HG02938 (cell line): ENCODE measurements at regions not wholly inside any gene's neighbourhood (a gene's known extent, or its start where the extent isn't known, plus 50 kb on each side); places are given as distances from the start of the nearest gene placed in this dataset.

Source experiments
- ATAC-seq: cut with Tn5 transposase; IDR thresholded peaks from one replicate; pipeline ENCODE4 v1.9.1; 2021; ENCODE audit warnings: mild to moderate bottlenecking, moderate library complexity; ENCODE audit not compliant: unreplicated experiment

- no peak for ATAC-seq
Observed at GRCh38 chr10:108469940-108470339, 1305.4 kb upstream of the SORCS1 start.

GRCh38 chr10:108465871-108466641, 1301.5 kb upstream of the SORCS1 start:
- ATAC-seq = no peak

- no peak for ATAC-seq
Observed at GRCh38 chr10:108462005-108462404, 1297.5 kb upstream of the SORCS1 start.

- no peak for ATAC-seq
Observed at GRCh38 chr10:108454793-108455192, 1290.3 kb upstream of the SORCS1 start.

- ATAC-seq = no peak
Observed at GRCh38 chr10:108454224-108454623, 1289.7 kb upstream of the SORCS1 start.

GRCh38 chr10:108453166-108453565, 1288.7 kb upstream of the SORCS1 start:
- no peak for ATAC-seq

- ATAC-seq = no peak
Observed at GRCh38 chr10:108452533-108452932, 1288.0 kb upstream of the SORCS1 start.

- ATAC-seq = no peak
Observed at GRCh38 chr10:108450280-108450679, 1285.8 kb upstream of the SORCS1 start.

GRCh38 chr10:108445746-108446145, 1281.2 kb upstream of the SORCS1 start:
- ATAC-seq = no peak

GRCh38 chr10:108443636-108444035, 1279.1 kb upstream of the SORCS1 start:
- peak; percentile 57 for ATAC-seq

GRCh38 chr10:108439397-108439796, 1274.9 kb upstream of the SORCS1 start:
- ATAC-seq = no peak

GRCh38 chr10:108436096-108436495, 1271.6 kb upstream of the SORCS1 start:
- ATAC-seq = no peak

- no peak for ATAC-seq
Observed at GRCh38 chr10:108434559-108435252, 1270.2 kb upstream of the SORCS1 start.

- ATAC-seq = no peak
Observed at GRCh38 chr10:108427146-108427545, 1262.6 kb upstream of the SORCS1 start.

- no peak for ATAC-seq
Observed at GRCh38 chr10:108425283-108425964, 1260.9 kb upstream of the SORCS1 start.

GRCh38 chr10:108424656-108425055, 1260.2 kb upstream of the SORCS1 start:
- no peak for ATAC-seq

GRCh38 chr10:108422286-108422685, 1257.8 kb upstream of the SORCS1 start:
- no peak for ATAC-seq

GRCh38 chr10:108421266-108421665, 1256.8 kb upstream of the SORCS1 start:
- no peak for ATAC-seq

GRCh38 chr10:108413954-108414353, 1249.4 kb upstream of the SORCS1 start:
- ATAC-seq = no peak

- no peak for ATAC-seq
Observed at GRCh38 chr10:108412323-108412722, 1247.8 kb upstream of the SORCS1 start.

- no peak for ATAC-seq
Observed at GRCh38 chr10:108411894-108412293, 1247.4 kb upstream of the SORCS1 start.

- ATAC-seq = no peak
Observed at GRCh38 chr10:108411206-108411605, 1246.7 kb upstream of the SORCS1 start.
